GM21786 (cell line): ENCODE measurements at regions not wholly inside any gene's neighbourhood (a gene's known extent, or its start where the extent isn't known, plus 50 kb on each side); places are given as distances from the start of the nearest gene placed in this dataset.

Experiments
- ATAC-seq: cut with Tn5 transposase; IDR thresholded peaks from one replicate; pipeline ENCODE4 v1.9.1; 2021; ENCODE audit not compliant: unreplicated experiment

GRCh38 chr5:20680718-20681302 is 692.8 kb upstream of the CDH18 start:
- no peak for ATAC-seq

- peak; percentile 33 for ATAC-seq
Observed at GRCh38 chr5:20678814-20679298, 690.9 kb upstream of the CDH18 start.

GRCh38 chr5:20678386-20678785 is 690.4 kb upstream of the CDH18 start:
- peak; percentile 69 for ATAC-seq

- ATAC-seq, result no peak
Observed at GRCh38 chr5:20660588-20660987, 672.6 kb upstream of the CDH18 start.

- ATAC-seq, result no peak
Observed at GRCh38 chr5:20656262-20656661, 668.3 kb upstream of the CDH18 start.

- ATAC-seq, result no peak
Observed at GRCh38 chr5:20655211-20655610, 667.2 kb upstream of the CDH18 start.

- no peak for ATAC-seq
Observed at GRCh38 chr5:20654746-20655145, 666.7 kb upstream of the CDH18 start.

- no peak for ATAC-seq
Observed at GRCh38 chr5:20654033-20654432, 666.0 kb upstream of the CDH18 start.

GRCh38 chr5:20649966-20650365 is 662.0 kb upstream of the CDH18 start:
- ATAC-seq, result no peak

- no peak for ATAC-seq
Observed at GRCh38 chr5:20648981-20649380, 661.0 kb upstream of the CDH18 start.

- ATAC-seq, result no peak
Observed at GRCh38 chr5:20636686-20637085, 648.7 kb upstream of the CDH18 start.

- ATAC-seq, result no peak
Observed at GRCh38 chr5:20619591-20619990, 631.6 kb upstream of the CDH18 start.

GRCh38 chr5:20618340-20618739 is 630.3 kb upstream of the CDH18 start:
- ATAC-seq, result no peak

GRCh38 chr5:20617841-20618240 is 629.8 kb upstream of the CDH18 start:
- no peak for ATAC-seq

GRCh38 chr5:20615888-20616563 is 628.0 kb upstream of the CDH18 start:
- no peak for ATAC-seq

GRCh38 chr5:20611620-20612019 is 623.6 kb upstream of the CDH18 start:
- no peak for ATAC-seq

- no peak for ATAC-seq
Observed at GRCh38 chr5:20610681-20611080, 622.7 kb upstream of the CDH18 start.

GRCh38 chr5:20609126-20609525 is 621.1 kb upstream of the CDH18 start:
- no peak for ATAC-seq

- no peak for ATAC-seq
Observed at GRCh38 chr5:20608567-20608966, 620.6 kb upstream of the CDH18 start.

GRCh38 chr5:20605732-20606525 is 617.9 kb upstream of the CDH18 start:
- no peak for ATAC-seq

GRCh38 chr5:20604992-20605391 is 617.0 kb upstream of the CDH18 start:
- no peak for ATAC-seq

GRCh38 chr5:20601678-20602100 is 613.7 kb upstream of the CDH18 start:
- ATAC-seq, result no peak
